ENCODE measurements at regions not wholly inside any gene's neighbourhood (a gene's known extent, or its start where the extent isn't known, plus 50 kb on each side); places are given as distances from the start of the nearest gene placed in this dataset.

DNA sequence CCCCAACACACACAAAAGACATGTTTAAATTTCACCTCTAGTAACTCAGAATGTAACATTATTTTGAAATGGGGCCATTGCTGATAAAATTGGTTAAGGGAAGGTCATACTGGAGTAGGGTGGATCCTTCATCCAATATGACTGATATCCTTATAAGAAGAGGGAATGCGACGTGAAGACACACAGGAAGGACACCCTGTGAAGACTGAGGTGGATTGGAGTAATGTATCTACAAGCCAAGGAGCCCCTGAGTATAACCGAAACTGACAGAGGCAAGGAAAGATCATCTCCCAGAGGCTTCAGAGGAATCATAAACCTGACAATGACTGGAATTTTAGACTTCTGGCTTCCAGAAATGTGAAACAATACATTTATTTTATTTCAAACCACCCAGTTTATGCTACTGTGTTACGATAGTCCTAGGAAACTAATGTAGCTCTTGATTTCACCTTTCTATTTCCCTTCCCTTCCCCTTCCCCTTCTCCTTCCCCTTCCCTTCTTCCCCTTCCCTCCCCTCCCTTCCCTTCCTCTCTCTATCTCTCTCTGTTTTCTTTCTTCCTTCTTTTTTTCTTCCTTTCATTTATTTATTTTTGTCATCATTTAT lies 1775.4 kb downstream of the LRRC4C start:
- Histone ChIP-seq H3K4me1 (ENCODE audit: control insufficient read depth in 1 of 2, insufficient read depth in 2 of 2, low read length in 2 of 2) (no peaks in the 10 kb centered on the region), H3K9ac (ENCODE audit: low read depth in 1 of 2, low read length in 2 of 2) (no peak overlapping the region), H3K9me3 (ENCODE audit: control insufficient read depth in 1 of 2, low read length in 2 of 2) (peaks cover 8 to 11% of the 10 kb centered on the region in 2 donors), H3K36me3 (ENCODE audit: control insufficient read depth in 1 of 2, insufficient read depth in 2 of 2, low read length in 2 of 2) (no peaks in the 10 kb centered on the region), H3K27ac (ENCODE audit: low read depth, low read length) (no peak overlapping the region), H3K4me3 (ENCODE audit: low read depth in 1 of 2, low read length in 2 of 2) (no peak overlapping the region), H3K27me3 (ENCODE audit: control insufficient read depth in 1 of 2, insufficient read depth in 2 of 2, low read length in 2 of 2) (no peaks in the 10 kb centered on the region)

DNA sequence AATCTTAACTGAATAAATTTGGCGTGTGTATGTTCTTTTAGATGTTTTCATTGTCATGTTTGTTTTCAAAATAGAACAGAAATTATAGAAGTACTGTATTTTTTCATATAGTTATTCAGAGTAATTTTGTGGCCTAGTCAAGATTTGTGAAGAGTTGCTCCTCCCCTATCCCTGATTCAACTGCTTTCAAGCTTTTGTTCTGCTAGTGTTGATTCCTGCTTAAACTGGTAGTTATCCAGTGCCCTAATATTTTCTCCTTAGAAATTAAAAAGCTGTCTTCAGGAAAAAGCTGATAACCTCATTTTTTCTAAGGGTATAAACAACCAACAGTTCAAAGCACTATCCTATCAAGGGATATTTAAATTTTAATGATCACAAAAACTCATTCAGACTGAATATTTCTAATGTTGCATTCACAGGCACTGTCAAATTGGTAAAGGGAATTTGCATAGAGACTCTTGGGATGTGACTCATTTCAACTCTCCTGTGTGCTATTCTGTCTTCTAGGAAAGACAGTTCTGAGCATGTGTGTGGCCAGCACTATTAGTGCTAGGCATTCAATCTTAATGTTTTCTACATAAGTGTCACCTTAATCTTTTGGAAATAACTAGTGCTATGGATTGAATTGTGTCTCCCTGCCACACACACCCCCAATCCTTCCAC lies 1776.0 kb downstream of the LRRC4C start:
- Histone ChIP-seq H3K27ac (ENCODE audit: low read depth, low read length) (no peak overlapping the region), H3K27me3 (ENCODE audit: control insufficient read depth in 1 of 2, insufficient read depth in 2 of 2, low read length in 2 of 2) (no peaks in the 10 kb centered on the region), H3K9me3 (ENCODE audit: control insufficient read depth in 1 of 2, low read length in 2 of 2) (peaks cover 8 to 11% of the 10 kb centered on the region in 2 donors), H3K36me3 (ENCODE audit: control insufficient read depth in 1 of 2, insufficient read depth in 2 of 2, low read length in 2 of 2) (no peaks in the 10 kb centered on the region), H3K4me3 (ENCODE audit: low read depth in 1 of 2, low read length in 2 of 2) (no peak overlapping the region), H3K9ac (ENCODE audit: low read depth in 1 of 2, low read length in 2 of 2) (no peak overlapping the region), H3K4me1 (ENCODE audit: control insufficient read depth in 1 of 2, insufficient read depth in 2 of 2, low read length in 2 of 2) (no peaks in the 10 kb centered on the region)

DNA sequence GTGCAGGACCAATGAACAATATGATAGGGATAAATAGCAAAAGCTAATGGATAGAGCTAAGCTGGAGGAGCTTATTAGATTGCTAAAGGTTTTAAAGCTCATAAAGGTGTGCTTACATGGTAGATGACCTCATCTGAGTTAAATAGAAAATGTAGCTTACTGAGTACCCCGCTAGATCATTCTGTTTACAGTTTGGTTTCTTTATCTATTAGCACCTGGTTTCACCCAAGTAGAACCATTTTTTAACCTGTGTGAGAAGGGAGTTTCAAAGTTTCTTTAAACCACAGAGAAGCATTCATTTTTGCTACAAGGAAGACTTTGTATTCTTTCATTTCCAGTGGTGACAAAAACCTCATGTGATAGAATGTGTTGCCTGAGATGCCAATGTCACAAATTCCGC lies 1778.0 kb downstream of the LRRC4C start:
- Histone ChIP-seq H3K27me3 (ENCODE audit: control insufficient read depth in 1 of 2, insufficient read depth in 2 of 2, low read length in 2 of 2) (no peaks in the 10 kb centered on the region), H3K27ac (ENCODE audit: low read depth, low read length) (no peak overlapping the region), H3K4me1 (ENCODE audit: control insufficient read depth in 1 of 2, insufficient read depth in 2 of 2, low read length in 2 of 2) (no peaks in the 10 kb centered on the region), H3K9ac (ENCODE audit: low read depth in 1 of 2, low read length in 2 of 2) (no peak overlapping the region), H3K36me3 (ENCODE audit: control insufficient read depth in 1 of 2, insufficient read depth in 2 of 2, low read length in 2 of 2) (no peaks in the 10 kb centered on the region), H3K9me3 (ENCODE audit: control insufficient read depth in 1 of 2, low read length in 2 of 2) (peaks cover 8 to 11% of the 10 kb centered on the region in 2 donors), H3K4me3 (ENCODE audit: low read depth in 1 of 2, low read length in 2 of 2) (no peak overlapping the region)

DNA sequence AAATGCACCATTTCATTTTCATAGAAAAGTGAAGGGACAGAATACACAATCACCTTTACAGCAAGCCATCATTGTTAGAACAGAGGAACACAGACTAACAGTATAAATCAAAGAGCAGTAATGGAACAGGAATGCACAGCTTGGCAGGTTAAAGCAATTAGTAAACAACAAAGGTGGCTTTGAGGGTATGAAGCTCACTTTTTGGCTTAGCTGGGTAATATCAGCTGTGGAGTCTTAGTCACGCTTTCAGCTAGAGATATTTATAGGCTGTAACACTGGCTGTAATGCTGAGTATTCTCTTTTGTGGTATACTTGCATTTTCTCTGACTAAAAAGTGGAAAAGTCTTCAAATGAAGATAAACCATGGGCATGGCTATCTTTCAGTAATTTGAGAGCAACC lies 1780.5 kb downstream of the LRRC4C start:
- Histone ChIP-seq H3K4me3 (ENCODE audit: low read depth in 1 of 2, low read length in 2 of 2) (no peak overlapping the region), H3K9me3 (ENCODE audit: control insufficient read depth in 1 of 2, low read length in 2 of 2) (peaks cover 8 to 11% of the 10 kb centered on the region in 2 donors), H3K27me3 (ENCODE audit: control insufficient read depth in 1 of 2, insufficient read depth in 2 of 2, low read length in 2 of 2) (no peaks in the 10 kb centered on the region), H3K27ac (ENCODE audit: low read depth, low read length) (no peak overlapping the region), H3K9ac (ENCODE audit: low read depth in 1 of 2, low read length in 2 of 2) (no peak overlapping the region), H3K4me1 (ENCODE audit: control insufficient read depth in 1 of 2, insufficient read depth in 2 of 2, low read length in 2 of 2) (no peaks in the 10 kb centered on the region), H3K36me3 (ENCODE audit: control insufficient read depth in 1 of 2, insufficient read depth in 2 of 2, low read length in 2 of 2) (no peaks in the 10 kb centered on the region)

DNA sequence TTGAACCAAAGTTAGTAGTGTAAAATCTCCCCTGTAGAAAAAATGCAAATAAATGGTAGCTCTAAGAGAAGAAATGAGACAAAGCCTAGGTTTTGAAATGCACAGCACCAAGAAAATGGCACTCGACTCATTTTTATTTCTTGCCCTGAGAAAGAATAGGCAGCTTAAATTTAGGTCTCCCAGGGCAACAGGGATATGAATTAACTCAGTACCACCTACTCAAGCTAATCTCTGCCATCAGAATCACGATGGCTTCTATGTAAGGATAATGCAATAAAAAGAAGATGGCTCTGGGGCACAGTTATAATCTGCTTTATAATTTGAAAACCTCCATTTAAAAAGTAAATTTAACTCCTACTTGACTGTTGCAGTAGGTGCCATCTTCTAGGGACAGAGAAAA lies 1784.3 kb downstream of the LRRC4C start:
- no peaks in the 10 kb centered on the region for H3K4me1 ChIP-seq (ENCODE audit: control insufficient read depth in 1 of 2, insufficient read depth in 2 of 2, low read length in 2 of 2)
- H3K36me3 ChIP-seq (ENCODE audit: control insufficient read depth in 1 of 2, insufficient read depth in 2 of 2, low read length in 2 of 2) = no peaks in the 10 kb centered on the region
- no peak overlapping the region for H3K4me3 ChIP-seq (ENCODE audit: low read depth in 1 of 2, low read length in 2 of 2)
- no peak overlapping the region for H3K27ac ChIP-seq (ENCODE audit: low read depth, low read length)
- H3K27me3 ChIP-seq (ENCODE audit: control insufficient read depth in 1 of 2, insufficient read depth in 2 of 2, low read length in 2 of 2) = no peaks in the 10 kb centered on the region
- H3K9me3 ChIP-seq (ENCODE audit: control insufficient read depth in 1 of 2, low read length in 2 of 2) = peaks cover 5 to 6% of the 10 kb centered on the region in 2 donors
- no peak overlapping the region for H3K9ac ChIP-seq (ENCODE audit: low read depth in 1 of 2, low read length in 2 of 2)

DNA sequence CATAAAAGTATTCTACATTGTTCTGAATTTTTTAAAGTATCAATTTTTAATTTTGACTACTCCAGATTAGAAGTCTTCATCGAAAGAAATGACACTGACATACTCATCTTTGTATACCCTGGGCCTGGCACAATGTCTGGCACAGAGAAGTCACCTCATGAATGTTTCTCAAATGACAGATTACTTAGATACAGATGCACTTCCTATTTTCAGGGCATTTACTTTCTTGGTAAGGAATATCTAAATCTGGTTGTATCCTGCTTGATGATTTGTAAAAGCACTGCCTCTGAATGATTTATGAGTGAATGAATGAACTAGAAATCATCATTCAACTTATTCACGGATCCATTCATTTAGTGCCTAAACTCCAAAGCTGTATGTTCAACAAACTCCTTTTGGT lies 1784.7 kb downstream of the LRRC4C start:
- Histone ChIP-seq H3K4me3 (ENCODE audit: low read depth in 1 of 2, low read length in 2 of 2) (no peak overlapping the region), H3K4me1 (ENCODE audit: control insufficient read depth in 1 of 2, insufficient read depth in 2 of 2, low read length in 2 of 2) (no peaks in the 10 kb centered on the region), H3K9me3 (ENCODE audit: control insufficient read depth in 1 of 2, low read length in 2 of 2) (peaks cover 1 to 2% of the 10 kb centered on the region in 2 donors)

DNA sequence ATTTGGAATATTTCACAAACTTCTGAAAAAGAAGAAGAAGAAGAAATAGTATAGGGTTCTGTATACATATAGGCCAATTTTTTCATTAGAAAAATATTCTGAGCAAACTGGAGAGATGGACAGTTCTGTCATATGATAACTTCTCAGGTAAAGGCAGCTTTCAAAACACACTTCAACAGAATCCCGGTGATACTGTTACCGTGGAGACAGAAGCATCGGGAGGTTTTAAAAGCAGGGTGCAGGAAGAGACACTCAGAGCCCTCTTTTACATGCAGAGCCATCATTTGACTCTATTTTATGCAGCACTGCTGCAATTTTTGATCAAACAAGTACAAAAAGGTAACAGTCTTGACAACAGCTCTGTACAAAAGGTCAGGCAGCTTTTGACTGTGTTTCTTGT lies 1785.4 kb downstream of the LRRC4C start:
- no peaks in the 10 kb centered on the region for H3K9me3 ChIP-seq (ENCODE audit: control insufficient read depth in 1 of 2, low read length in 2 of 2)
- no peaks in the 10 kb centered on the region for H3K4me1 ChIP-seq (ENCODE audit: control insufficient read depth in 1 of 2, insufficient read depth in 2 of 2, low read length in 2 of 2)
- H3K27ac ChIP-seq (ENCODE audit: low read depth, low read length) = no peak overlapping the region
- no peaks in the 10 kb centered on the region for H3K27me3 ChIP-seq (ENCODE audit: control insufficient read depth in 1 of 2, insufficient read depth in 2 of 2, low read length in 2 of 2)
- no peak overlapping the region for H3K4me3 ChIP-seq (ENCODE audit: low read depth in 1 of 2, low read length in 2 of 2)
- H3K36me3 ChIP-seq (ENCODE audit: control insufficient read depth in 1 of 2, insufficient read depth in 2 of 2, low read length in 2 of 2) = no peaks in the 10 kb centered on the region
- H3K9ac ChIP-seq (ENCODE audit: low read depth in 1 of 2, low read length in 2 of 2) = no peak overlapping the region

More for the DNA sequence above, 1784.7 kb downstream of the LRRC4C start:
- Histone ChIP-seq H3K36me3 (ENCODE audit: control insufficient read depth in 1 of 2, insufficient read depth in 2 of 2, low read length in 2 of 2) (no peaks in the 10 kb centered on the region), H3K27ac (ENCODE audit: low read depth, low read length) (no peak overlapping the region), H3K27me3 (ENCODE audit: control insufficient read depth in 1 of 2, insufficient read depth in 2 of 2, low read length in 2 of 2) (no peaks in the 10 kb centered on the region), H3K9ac (ENCODE audit: low read depth in 1 of 2, low read length in 2 of 2) (no peak overlapping the region)

DNA sequence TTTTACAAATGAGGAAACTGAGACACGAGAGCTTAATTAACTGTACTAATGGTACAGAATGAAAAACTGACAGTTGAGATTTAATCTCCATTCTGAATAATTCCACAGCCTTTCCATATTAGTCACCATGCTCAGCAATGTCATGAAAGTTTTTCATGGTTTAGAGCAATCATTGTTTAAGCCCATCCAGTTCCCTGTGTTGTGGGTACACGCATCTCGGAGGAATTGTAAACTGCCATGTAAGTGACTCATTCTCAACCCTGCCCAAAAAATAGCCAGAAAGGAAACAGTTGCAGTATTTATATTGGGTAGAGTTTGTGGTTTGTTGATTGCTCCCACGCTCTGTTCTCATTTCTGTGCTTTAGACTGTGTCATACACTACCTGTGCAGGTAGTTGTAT lies 1790.8 kb downstream of the LRRC4C start:
- no peaks in the 10 kb centered on the region for H3K4me1 ChIP-seq (ENCODE audit: control insufficient read depth in 1 of 2, insufficient read depth in 2 of 2, low read length in 2 of 2)
- no peak overlapping the region for H3K9ac ChIP-seq (ENCODE audit: low read depth in 1 of 2, low read length in 2 of 2)
- no peaks in the 10 kb centered on the region for H3K36me3 ChIP-seq (ENCODE audit: control insufficient read depth in 1 of 2, insufficient read depth in 2 of 2, low read length in 2 of 2)
- H3K27me3 ChIP-seq (ENCODE audit: control insufficient read depth in 1 of 2, insufficient read depth in 2 of 2, low read length in 2 of 2) = no peaks in the 10 kb centered on the region
- no peak overlapping the region for H3K4me3 ChIP-seq (ENCODE audit: low read depth in 1 of 2, low read length in 2 of 2)
- H3K9me3 ChIP-seq (ENCODE audit: control insufficient read depth in 1 of 2, low read length in 2 of 2) = peaks cover 6 to 11% of the 10 kb centered on the region in 2 donors
- no peak overlapping the region for H3K27ac ChIP-seq (ENCODE audit: low read depth, low read length)

DNA sequence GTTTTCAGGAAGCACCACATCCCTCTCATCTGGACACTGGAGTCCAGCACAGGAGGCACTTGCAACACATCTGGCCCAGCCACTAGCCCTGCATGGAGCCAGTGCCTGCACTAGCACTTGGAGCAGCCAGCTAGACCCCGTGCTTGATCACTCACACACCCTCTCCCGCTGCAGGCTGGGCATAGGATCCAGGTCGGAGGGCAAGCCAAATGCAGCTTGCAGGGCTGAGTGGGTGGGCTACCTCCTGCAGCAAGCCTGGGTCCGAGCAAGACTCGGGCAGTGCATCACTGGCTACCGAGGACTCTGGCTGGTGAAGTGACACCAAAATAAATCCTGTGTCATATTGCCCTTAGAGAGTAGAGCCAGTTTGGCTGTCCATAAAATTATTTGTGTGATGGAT lies 1795.4 kb downstream of the LRRC4C start:
- no peaks in the 10 kb centered on the region for H3K4me1 ChIP-seq (ENCODE audit: control insufficient read depth in 1 of 2, insufficient read depth in 2 of 2, low read length in 2 of 2)
- no peak overlapping the region for H3K4me3 ChIP-seq (ENCODE audit: low read depth in 1 of 2, low read length in 2 of 2)
- no peaks in the 10 kb centered on the region for H3K27me3 ChIP-seq (ENCODE audit: control insufficient read depth in 1 of 2, insufficient read depth in 2 of 2, low read length in 2 of 2)
- peaks cover 8 to 16% of the 10 kb centered on the region in 2 donors for H3K9me3 ChIP-seq (ENCODE audit: control insufficient read depth in 1 of 2, low read length in 2 of 2)
- no peaks in the 10 kb centered on the region for H3K36me3 ChIP-seq (ENCODE audit: control insufficient read depth in 1 of 2, insufficient read depth in 2 of 2, low read length in 2 of 2)
- no peak overlapping the region for H3K9ac ChIP-seq (ENCODE audit: low read depth in 1 of 2, low read length in 2 of 2)
- H3K27ac ChIP-seq (ENCODE audit: low read depth, low read length) = no peak overlapping the region

DNA sequence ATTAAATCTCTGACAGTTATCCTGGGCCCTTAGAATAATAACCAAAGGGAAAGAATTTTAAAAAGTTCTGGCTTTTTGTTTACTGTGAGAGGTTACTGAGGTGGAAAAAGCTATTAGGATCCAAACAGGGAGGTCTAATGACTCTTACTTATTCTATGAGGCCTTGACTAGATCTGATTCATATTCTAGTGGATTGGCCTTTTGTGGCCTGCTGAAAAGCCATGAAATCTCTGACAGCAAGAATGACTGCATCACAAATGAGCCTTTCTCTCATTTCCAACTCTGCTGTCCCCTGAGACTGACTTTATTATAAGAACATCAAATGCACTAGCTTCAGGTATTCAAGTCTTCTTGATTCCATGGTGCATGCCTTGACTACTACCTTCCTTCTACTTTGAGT lies 1797.6 kb downstream of the LRRC4C start:
- Histone ChIP-seq H3K9ac (ENCODE audit: low read depth in 1 of 2, low read length in 2 of 2) (no peak overlapping the region), H3K36me3 (ENCODE audit: control insufficient read depth in 1 of 2, insufficient read depth in 2 of 2, low read length in 2 of 2) (no peaks in the 10 kb centered on the region), H3K4me1 (ENCODE audit: control insufficient read depth in 1 of 2, insufficient read depth in 2 of 2, low read length in 2 of 2) (no peaks in the 10 kb centered on the region), H3K27ac (ENCODE audit: low read depth, low read length) (no peak overlapping the region), H3K4me3 (ENCODE audit: low read depth in 1 of 2, low read length in 2 of 2) (no peak overlapping the region), H3K9me3 (ENCODE audit: control insufficient read depth in 1 of 2, low read length in 2 of 2) (peaks cover 10 to 16% of the 10 kb centered on the region in 2 donors), H3K27me3 (ENCODE audit: control insufficient read depth in 1 of 2, insufficient read depth in 2 of 2, low read length in 2 of 2) (no peaks in the 10 kb centered on the region)

Data from duodenal mucosa (tissue), 2 donors.